ENCODE measurements at regions not wholly inside any gene's neighbourhood (a gene's known extent, or its start where the extent isn't known, plus 50 kb on each side); places are given as distances from the start of the nearest gene placed in this dataset.

GRCh38 chr10:61187601-61188000 lies 243.6 kb upstream of the RHOBTB1 start:
- Histone ChIP-seq H3K4ac (ENCODE audit: low read length) (no peak overlapping the region), H2AK5ac (ENCODE audit: low read depth, low read length) (no peak overlapping the region), H4K91ac (ENCODE audit: low read depth, low read length, poor library complexity) (no peak overlapping the region)

GRCh38 chr10:61186408-61186807 lies 242.4 kb upstream of the RHOBTB1 start:
- Histone ChIP-seq H3K9me3 (replicated peaks in 1 of 2; ENCODE audit: control insufficient read depth in 2 of 2, insufficient read depth in 1 of 2, low read depth in 1 of 2, low read length in 2 of 2) (no peaks in the 10 kb centered on the region), H2AK5ac (ENCODE audit: low read depth, low read length) (no peak overlapping the region), H2BK15ac (ENCODE audit: low read length) (no peak overlapping the region), H3K23ac (ENCODE audit: low read depth, low read length, poor library complexity) (no peak overlapping the region), H3K4ac (ENCODE audit: low read length) (no peak overlapping the region), H3K14ac (ENCODE audit: low read length) (no peak overlapping the region), H2BK12ac (ENCODE audit: low read length) (no peak overlapping the region), H2BK5ac (ENCODE audit: low read length) (no peak overlapping the region), H3K4me1 (ENCODE audit: control insufficient read depth in 2 of 2, insufficient read depth in 1 of 2, low read depth in 1 of 2, low read length in 2 of 2) (no peaks in the 10 kb centered on the region), H3K4me2 (ENCODE audit: insufficient read depth, low read length, poor library complexity, severe bottlenecking) (no peak overlapping the region), H4K91ac (ENCODE audit: low read depth, low read length, poor library complexity) (no peak overlapping the region), H3K18ac (ENCODE audit: low read length) (no peak overlapping the region), H3K27me3 (ENCODE audit: control insufficient read depth in 3 of 3, insufficient read depth in 3 of 3, low read depth in 1 of 3, low read length in 3 of 3) (no peaks in the 10 kb centered on the region), H3K36me3 (replicated peaks in 1 of 2; ENCODE audit: control insufficient read depth in 2 of 2, insufficient read depth in 2 of 2, low read length in 2 of 2) (no peaks in the 10 kb centered on the region), H3K4me3 (ENCODE audit: low read length in 2 of 2) (no peak overlapping the region), H3K79me1 (ENCODE audit: low read depth, low read length) (no peaks in the 10 kb centered on the region), H4K8ac (ENCODE audit: low read depth, low read length) (no peak overlapping the region), H3K27ac (replicated peaks; ENCODE audit: low read length) (no peak overlapping the region), H3K9ac (ENCODE audit: low read depth, low read length, poor library complexity) (no peak overlapping the region), H2BK120ac (ENCODE audit: low read depth, low read length) (no peak overlapping the region), H2AFZ (ENCODE audit: low read length) (no peak overlapping the region)
- WGBS, 2 donors (ENCODE audit: extremely low coverage in 2 of 2, insufficient read length in 2 of 2, insufficient replicate concordance in 1 of 2): no CpG with 5 or more reads among the region's 8 CpGs
- no peak for DNase-seq (ENCODE audit: low spot score)

More at GRCh38 chr10:61187601-61188000, 243.6 kb upstream of the RHOBTB1 start:
- H4K8ac ChIP-seq (ENCODE audit: low read depth, low read length): no peak overlapping the region
- no peaks in the 10 kb centered on the region for H3K79me1 ChIP-seq (ENCODE audit: low read depth, low read length)
- H2BK12ac ChIP-seq (ENCODE audit: low read length): no peak overlapping the region
- H3K36me3 ChIP-seq (replicated peaks in 1 of 2; ENCODE audit: control insufficient read depth in 2 of 2, insufficient read depth in 2 of 2, low read length in 2 of 2): no peaks in the 10 kb centered on the region
- H3K4me3 ChIP-seq (ENCODE audit: low read length in 2 of 2): no peak overlapping the region
- H3K4me2 ChIP-seq (ENCODE audit: insufficient read depth, low read length, poor library complexity, severe bottlenecking): no peak overlapping the region
- no peak overlapping the region for H3K9ac ChIP-seq (ENCODE audit: low read depth, low read length, poor library complexity)
- no peak overlapping the region for H3K23ac ChIP-seq (ENCODE audit: low read depth, low read length, poor library complexity)
- no peak overlapping the region for H3K14ac ChIP-seq (ENCODE audit: low read length)
- H3K9me3 ChIP-seq (replicated peaks in 1 of 2; ENCODE audit: control insufficient read depth in 2 of 2, insufficient read depth in 1 of 2, low read depth in 1 of 2, low read length in 2 of 2): no peaks in the 10 kb centered on the region
- no peaks in the 10 kb centered on the region for H3K27me3 ChIP-seq (ENCODE audit: control insufficient read depth in 3 of 3, insufficient read depth in 3 of 3, low read depth in 1 of 3, low read length in 3 of 3)
- no peak overlapping the region for H2AFZ ChIP-seq (ENCODE audit: low read length)
- no peaks in the 10 kb centered on the region for H3K4me1 ChIP-seq (ENCODE audit: control insufficient read depth in 2 of 2, insufficient read depth in 1 of 2, low read depth in 1 of 2, low read length in 2 of 2)
- no CpG with 5 or more reads among the region's 1 CpG for WGBS, 2 donors (ENCODE audit: extremely low coverage in 2 of 2, insufficient read length in 2 of 2, insufficient replicate concordance in 1 of 2)
- H2BK120ac ChIP-seq (ENCODE audit: low read depth, low read length): no peak overlapping the region
- H2BK5ac ChIP-seq (ENCODE audit: low read length): no peak overlapping the region
- no peak for DNase-seq (ENCODE audit: low spot score)
- H3K27ac ChIP-seq (replicated peaks; ENCODE audit: low read length): no peak overlapping the region
- no peak overlapping the region for H2BK15ac ChIP-seq (ENCODE audit: low read length)
- no peak overlapping the region for H3K18ac ChIP-seq (ENCODE audit: low read length)

- DNase-seq (ENCODE audit: low spot score): no peak
- no peak overlapping the region for H3K27ac ChIP-seq (replicated peaks; ENCODE audit: low read length)
- no peaks in the 10 kb centered on the region for H3K79me1 ChIP-seq (ENCODE audit: low read depth, low read length)
- H2BK12ac ChIP-seq (ENCODE audit: low read length): no peak overlapping the region
- H3K27me3 ChIP-seq (ENCODE audit: control insufficient read depth in 3 of 3, insufficient read depth in 3 of 3, low read depth in 1 of 3, low read length in 3 of 3): no peaks in the 10 kb centered on the region
- H2BK5ac ChIP-seq (ENCODE audit: low read length): no peak overlapping the region
- no peak overlapping the region for H4K8ac ChIP-seq (ENCODE audit: low read depth, low read length)
- H3K4ac ChIP-seq (ENCODE audit: low read length): no peak overlapping the region
- WGBS, 2 donors (ENCODE audit: extremely low coverage in 2 of 2, insufficient read length in 2 of 2, insufficient replicate concordance in 1 of 2): no CpG with 5 or more reads among the region's 2 CpGs
- no peaks in the 10 kb centered on the region for H3K9me3 ChIP-seq (replicated peaks in 1 of 2; ENCODE audit: control insufficient read depth in 2 of 2, insufficient read depth in 1 of 2, low read depth in 1 of 2, low read length in 2 of 2)
- no peak overlapping the region for H3K14ac ChIP-seq (ENCODE audit: low read length)
- no peak overlapping the region for H2AFZ ChIP-seq (ENCODE audit: low read length)
- H4K91ac ChIP-seq (ENCODE audit: low read depth, low read length, poor library complexity): no peak overlapping the region
- no peak overlapping the region for H3K23ac ChIP-seq (ENCODE audit: low read depth, low read length, poor library complexity)
- no peak overlapping the region for H2BK120ac ChIP-seq (ENCODE audit: low read depth, low read length)
- H2BK15ac ChIP-seq (ENCODE audit: low read length): no peak overlapping the region
- no peak overlapping the region for H3K4me2 ChIP-seq (ENCODE audit: insufficient read depth, low read length, poor library complexity, severe bottlenecking)
- no peak overlapping the region for H3K4me3 ChIP-seq (ENCODE audit: low read length in 2 of 2)
- H3K9ac ChIP-seq (ENCODE audit: low read depth, low read length, poor library complexity): no peak overlapping the region
- no peaks in the 10 kb centered on the region for H3K36me3 ChIP-seq (replicated peaks in 1 of 2; ENCODE audit: control insufficient read depth in 2 of 2, insufficient read depth in 2 of 2, low read length in 2 of 2)
- no peak overlapping the region for H3K18ac ChIP-seq (ENCODE audit: low read length)
- H3K4me1 ChIP-seq (ENCODE audit: control insufficient read depth in 2 of 2, insufficient read depth in 1 of 2, low read depth in 1 of 2, low read length in 2 of 2): no peaks in the 10 kb centered on the region
- no peak overlapping the region for H2AK5ac ChIP-seq (ENCODE audit: low read depth, low read length)
Measured at GRCh38 chr10:61184429-61184828, 240.4 kb upstream of the RHOBTB1 start.

DNA sequence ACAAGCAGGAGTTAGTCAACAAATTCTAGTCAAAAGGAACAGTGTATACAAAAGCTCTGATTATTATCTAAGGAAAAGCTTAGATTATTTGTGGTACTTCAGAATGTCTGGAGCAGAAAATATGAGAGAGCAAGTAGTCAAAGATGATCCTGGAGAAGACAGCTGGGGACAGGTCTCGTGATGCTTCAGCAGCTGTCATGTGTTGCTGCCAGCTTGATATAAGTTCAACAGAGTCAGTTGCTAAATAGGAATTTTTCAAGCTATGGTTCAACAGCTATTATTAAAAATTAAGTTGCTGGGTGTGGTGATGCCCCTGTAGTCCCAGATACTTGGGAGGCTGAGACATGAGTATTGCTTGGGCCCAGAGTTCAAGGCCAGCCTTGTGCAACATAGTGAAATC lies 240.0 kb upstream of the RHOBTB1 start:
- no peak overlapping the region for H4K8ac ChIP-seq (ENCODE audit: low read depth, low read length)
- H3K18ac ChIP-seq (ENCODE audit: low read length): no peak overlapping the region
- no peak overlapping the region for H3K14ac ChIP-seq (ENCODE audit: low read length)
- DNase-seq (ENCODE audit: low spot score): no peak
- no peaks in the 10 kb centered on the region for H3K27me3 ChIP-seq (ENCODE audit: control insufficient read depth in 3 of 3, insufficient read depth in 3 of 3, low read depth in 1 of 3, low read length in 3 of 3)
- H2BK12ac ChIP-seq (ENCODE audit: low read length): no peak overlapping the region
- no peaks in the 10 kb centered on the region for H3K4me1 ChIP-seq (ENCODE audit: control insufficient read depth in 2 of 2, insufficient read depth in 1 of 2, low read depth in 1 of 2, low read length in 2 of 2)
- no peak overlapping the region for H2BK5ac ChIP-seq (ENCODE audit: low read length)
- H3K9ac ChIP-seq (ENCODE audit: low read depth, low read length, poor library complexity): no peak overlapping the region
- no peak overlapping the region for H2AFZ ChIP-seq (ENCODE audit: low read length)
- H3K23ac ChIP-seq (ENCODE audit: low read depth, low read length, poor library complexity): no peak overlapping the region
- no peaks in the 10 kb centered on the region for H3K79me1 ChIP-seq (ENCODE audit: low read depth, low read length)
- no peak overlapping the region for H4K91ac ChIP-seq (ENCODE audit: low read depth, low read length, poor library complexity)
- H2BK120ac ChIP-seq (ENCODE audit: low read depth, low read length): no peak overlapping the region
- no peak overlapping the region for H2BK15ac ChIP-seq (ENCODE audit: low read length)
- H3K9me3 ChIP-seq (replicated peaks in 1 of 2; ENCODE audit: control insufficient read depth in 2 of 2, insufficient read depth in 1 of 2, low read depth in 1 of 2, low read length in 2 of 2): no peaks in the 10 kb centered on the region
- no peak overlapping the region for H3K4ac ChIP-seq (ENCODE audit: low read length)
- no peak overlapping the region for H3K27ac ChIP-seq (replicated peaks; ENCODE audit: low read length)
- no peak overlapping the region for H2AK5ac ChIP-seq (ENCODE audit: low read depth, low read length)
- WGBS, 2 donors (ENCODE audit: extremely low coverage in 2 of 2, insufficient read length in 2 of 2, insufficient replicate concordance in 1 of 2): no CpG with 5 or more reads among the region's 1 CpG
- H3K36me3 ChIP-seq (replicated peaks in 1 of 2; ENCODE audit: control insufficient read depth in 2 of 2, insufficient read depth in 2 of 2, low read length in 2 of 2): no peaks in the 10 kb centered on the region
- no peak overlapping the region for H3K4me2 ChIP-seq (ENCODE audit: insufficient read depth, low read length, poor library complexity, severe bottlenecking)
- H3K4me3 ChIP-seq (ENCODE audit: low read length in 2 of 2): no peak overlapping the region
